HG02981 (cell line): ENCODE measurements at regions not wholly inside any gene's neighbourhood (a gene's known extent, or its start where the extent isn't known, plus 50 kb on each side); places are given as distances from the start of the nearest gene placed in this dataset.
A peak's percentile ranks its signal among the peaks of the same experiment; 100 is the strongest.
"Not testable (repeated sequence)": the region's sequence is repeated elsewhere in the genome, so short reads cannot be mapped to it uniquely, and the experiment has no call there.

ENCODE experiments used
- ATAC-seq: cut with Tn5 transposase; IDR thresholded peaks from one replicate; pipeline ENCODE4 v1.9.1; 2021; ENCODE audit warnings: mild to moderate bottlenecking, moderate library complexity; ENCODE audit not compliant: unreplicated experiment

- peak; percentile 99 for ATAC-seq
Observed at GRCh38 chr14:99995700-99996356, 69.4 kb upstream of the EVL start.

- ATAC-seq, result no peak
Observed at GRCh38 chr14:99996951-99997571, 68.2 kb upstream of the EVL start.

GRCh38 chr14:100000398-100000797 lies 64.8 kb upstream of the EVL start:
- not testable (repeated sequence) for ATAC-seq

- ATAC-seq, result no peak
Observed at GRCh38 chr14:100004392-100004791, 60.8 kb upstream of the EVL start.

GRCh38 chr14:100007254-100007653 lies 58.0 kb upstream of the EVL start:
- ATAC-seq, result no peak

- ATAC-seq, result not testable (repeated sequence)
Observed at GRCh38 chr14:100009802-100010201, 55.4 kb upstream of the EVL start.

GRCh38 chr14:100010679-100011078 lies 54.5 kb upstream of the EVL start:
- ATAC-seq, result no peak

GRCh38 chr14:100011628-100012325 lies 53.4 kb upstream of the EVL start:
- ATAC-seq, result no peak

- ATAC-seq, result no peak
Observed at GRCh38 chr14:100012478-100013327, 52.5 kb upstream of the EVL start.

GRCh38 chr14:100015251-100015655 lies 50.0 kb upstream of the EVL start:
- ATAC-seq, result peak; percentile 72
